ENCODE measurements at regions not wholly inside any gene's neighbourhood (a gene's known extent, or its start where the extent isn't known, plus 50 kb on each side); places are given as distances from the start of the nearest gene placed in this dataset.

- TF ChIP-seq CTCF (IDR thresholded peaks at IDR 0.05) (no peak), POLR2AphosphoS5 (IDR thresholded peaks at IDR 0.05) (no peak), EP300 (IDR thresholded peaks at IDR 0.05) (no peak), POLR2A (IDR thresholded peaks at IDR 0.05; ENCODE audit: low read depth) (no peak)
- 90% methylated on average over 7 of the region's 7 CpGs for WGBS
- intact Hi-C loops (cut with DNase I): loop anchor here (2.0 to 10.0 kb wide), 2 partner anchors 45 to 361 kb away; no protein-coding TSS in a partner anchor
Measured at GRCh38 chr1:209203533-209203895, 380.0 kb upstream of the CAMK1G start.

GRCh38 chr1:209205039-209205438, 378.5 kb upstream of the CAMK1G start:
- 80% methylated on average over 4 of the region's 4 CpGs for WGBS
- no peak overlapping the region for H3K4me3 ChIP-seq
- no peak overlapping the region for H3K27ac ChIP-seq (replicated peaks in 1 of 4)
- H3K27me3 ChIP-seq: peaks cover 0 to 42% (median 7%) of the 10 kb centered on the region in 4 donors
- H3K9me3 ChIP-seq: no peaks in the 10 kb centered on the region
- no peaks in the 10 kb centered on the region for H3K36me3 ChIP-seq
- DNase-seq (ENCODE audit: extremely low spot score): no peak
- TF ChIP-seq POLR2AphosphoS5 (IDR thresholded peaks at IDR 0.05): no peak
- TF ChIP-seq CTCF (IDR thresholded peaks at IDR 0.05): no peak
- TF ChIP-seq POLR2A (IDR thresholded peaks at IDR 0.05; ENCODE audit: low read depth): no peak
- TF ChIP-seq EP300 (IDR thresholded peaks at IDR 0.05): no peak
- intact Hi-C loops (cut with DNase I): loop anchor here (5.0 to 10.0 kb wide), 2 partner anchors 360 to 553 kb away; no protein-coding TSS in a partner anchor
- peaks cover 11 to 15% (median 13%) of the 10 kb centered on the region in 4 donors for H3K4me1 ChIP-seq

More at GRCh38 chr1:209203533-209203895, 380.0 kb upstream of the CAMK1G start:
- no peaks in the 10 kb centered on the region for H3K36me3 ChIP-seq
- H3K9me3 ChIP-seq: no peaks in the 10 kb centered on the region
- no peak for DNase-seq (ENCODE audit: extremely low spot score)
- no peak overlapping the region for H3K27ac ChIP-seq (replicated peaks in 1 of 4)
- peaks cover 0 to 27% (median 5%) of the 10 kb centered on the region in 4 donors for H3K27me3 ChIP-seq
- peaks cover 11 to 15% (median 13%) of the 10 kb centered on the region in 4 donors for H3K4me1 ChIP-seq
- no peak overlapping the region for H3K4me3 ChIP-seq

GRCh38 chr1:209207126-209207700, 376.3 kb upstream of the CAMK1G start:
- no peaks in the 10 kb centered on the region for H3K36me3 ChIP-seq
- TF ChIP-seq POLR2A (IDR thresholded peaks at IDR 0.05; ENCODE audit: low read depth): no peak
- TF ChIP-seq CTCF (IDR thresholded peaks at IDR 0.05): no peak
- TF ChIP-seq POLR2AphosphoS5 (IDR thresholded peaks at IDR 0.05): no peak
- no peak for TF ChIP-seq EP300 (IDR thresholded peaks at IDR 0.05)
- peaks cover 0 to 52% (median 7%) of the 10 kb centered on the region in 4 donors for H3K27me3 ChIP-seq
- DNase-seq (ENCODE audit: extremely low spot score): no peak
- WGBS: 53% methylated on average over 5 of the region's 11 CpGs
- H3K4me3 ChIP-seq: peak overlapping the region; percentile 33 to 41 (median 34)
- no peaks in the 10 kb centered on the region for H3K9me3 ChIP-seq
- peaks cover 11 to 15% (median 13%) of the 10 kb centered on the region in 4 donors for H3K4me1 ChIP-seq
- intact Hi-C loops (cut with DNase I): loop anchor here (5.0 to 10.0 kb wide), 2 partner anchors 358 to 555 kb away; no protein-coding TSS in a partner anchor
- no peak overlapping the region for H3K27ac ChIP-seq (replicated peaks in 1 of 4)

- Histone ChIP-seq H3K4me3 (peak overlapping the region; percentile 33 to 41 (median 34)), H3K4me1 (peaks cover 11 to 15% (median 13%) of the 10 kb centered on the region in 4 donors), H3K27ac (replicated peaks in 1 of 4) (no peak overlapping the region), H3K27me3 (peaks cover 0 to 46% (median 9%) of the 10 kb centered on the region in 4 donors), H3K36me3 (no peaks in the 10 kb centered on the region), H3K9me3 (no peaks in the 10 kb centered on the region)
- DNase-seq (ENCODE audit: extremely low spot score): no peak
- TF ChIP-seq EP300 (IDR thresholded peaks at IDR 0.05) (no peak), POLR2AphosphoS5 (IDR thresholded peaks at IDR 0.05) (no peak), POLR2A (IDR thresholded peaks at IDR 0.05; ENCODE audit: low read depth) (no peak), CTCF (IDR thresholded peaks at IDR 0.05) (peak; percentile 35 to 70 (median 54))
- WGBS: 6% methylated on average over 15 of the region's 31 CpGs
- intact Hi-C loops (cut with DNase I): loop anchor here (5.0 to 10.0 kb wide), 2 partner anchors 357 to 555 kb away; no protein-coding TSS in a partner anchor
Measured at GRCh38 chr1:209207701-209208286, 375.7 kb upstream of the CAMK1G start.
